Renal cortical epithelial cell (primary cell): ENCODE measurements at regions not wholly inside any gene's neighbourhood (a gene's known extent, or its start where the extent isn't known, plus 50 kb on each side); places are given as distances from the start of the nearest gene placed in this dataset.

Source experiments
- DNase-seq: peaks from one replicate; pipeline ENCODE4 v3.0.0-alpha.2; 2011; ENCODE audit warnings: low read depth

DNA sequence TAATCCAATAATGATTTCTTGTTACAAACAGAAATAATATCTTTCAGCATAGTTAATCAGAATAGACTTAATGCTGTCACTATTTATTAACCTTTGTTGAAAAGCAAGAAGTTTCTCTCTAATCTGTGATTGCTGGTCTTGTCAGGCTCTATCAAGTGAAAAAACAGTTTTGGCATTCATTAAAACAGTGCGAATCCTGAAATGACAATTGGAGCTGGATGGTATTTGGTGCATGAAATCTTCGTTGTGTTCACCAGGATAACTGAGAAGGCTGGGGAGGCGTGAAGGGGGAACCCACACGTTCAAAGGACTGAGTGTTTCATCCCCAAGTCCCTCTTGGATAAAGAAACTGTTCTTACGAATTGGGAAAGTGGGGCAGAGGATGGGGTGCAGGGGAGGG, 190.2 kb upstream of the MYL2 start:
- no peak for DNase-seq

DNA sequence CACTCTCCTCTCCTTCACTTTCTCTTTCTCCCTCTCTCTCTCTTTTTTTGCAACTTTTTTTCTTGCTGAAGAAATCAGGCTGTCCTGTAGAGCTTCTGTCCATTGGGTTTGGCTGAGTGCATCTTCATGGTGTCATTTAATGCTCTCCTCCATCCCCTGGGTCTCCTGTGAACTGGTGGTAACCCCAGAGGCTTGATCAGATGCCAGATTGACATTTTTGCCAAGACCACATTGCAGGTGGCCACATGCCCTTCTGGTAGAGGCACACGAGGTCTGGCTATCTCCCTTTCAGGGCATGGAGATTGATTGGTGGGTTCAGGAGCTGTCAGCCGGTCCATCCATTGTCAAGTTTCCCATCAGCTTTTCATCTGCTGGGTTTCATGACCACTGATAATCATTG, 188.3 kb upstream of the MYL2 start:
- no peak for DNase-seq

DNA sequence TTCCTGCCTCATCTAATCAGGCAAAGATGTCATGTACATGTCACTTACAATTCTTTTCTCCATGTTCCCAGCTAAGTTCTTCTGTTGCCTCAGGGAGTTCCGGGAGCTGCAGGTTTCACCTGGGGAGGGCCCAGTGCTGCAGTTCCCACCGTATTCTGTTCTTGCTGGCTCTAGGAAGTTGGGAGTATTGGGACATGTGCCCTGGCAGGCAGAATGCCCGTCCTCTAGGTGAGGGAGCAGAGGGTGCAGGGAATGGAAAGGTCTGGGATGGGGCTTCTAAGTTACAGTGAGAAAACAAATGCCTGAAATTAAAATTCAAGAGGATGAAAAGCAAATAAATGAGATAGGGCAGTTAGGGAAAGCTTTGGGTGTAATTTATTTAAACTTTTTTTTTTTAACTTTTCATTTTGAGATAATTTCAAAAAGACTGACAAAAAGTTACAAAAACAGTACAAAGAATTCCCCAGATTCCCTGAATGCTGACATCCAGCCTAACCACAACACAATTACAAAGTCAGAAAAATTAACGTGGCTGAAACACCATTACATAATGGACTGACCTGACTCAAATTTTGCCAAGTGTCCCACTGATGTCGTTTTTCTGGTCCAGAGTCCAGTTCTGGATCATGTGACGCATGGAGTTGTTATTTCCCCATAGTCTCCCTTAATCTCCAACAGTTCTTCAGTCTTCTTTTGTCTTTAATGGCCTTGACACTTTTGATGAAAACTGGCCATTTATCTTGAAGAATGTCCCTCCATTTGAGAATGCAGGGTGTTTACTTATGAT, 187.2 kb upstream of the MYL2 start:
- DNase-seq: no peak

DNA sequence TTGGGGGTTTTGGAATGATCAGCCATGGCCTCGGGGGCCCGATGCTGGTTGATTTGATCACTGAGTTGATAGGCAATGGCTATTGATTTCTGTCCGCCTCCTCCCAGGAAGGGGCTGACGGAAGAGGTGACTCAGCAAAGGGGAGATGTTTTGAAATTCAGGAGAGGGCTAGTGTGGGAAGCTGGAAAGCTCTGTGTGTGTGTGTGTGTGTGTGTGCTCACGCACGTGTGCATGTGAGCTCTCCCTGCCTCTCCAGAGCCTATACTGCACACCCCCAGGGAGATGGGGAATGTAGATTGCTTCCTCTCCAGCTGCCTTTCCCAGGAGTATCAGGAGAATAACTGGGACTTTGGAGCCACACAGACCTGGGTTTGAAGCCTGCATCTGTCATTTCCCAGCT, 184.9 kb upstream of the MYL2 start:
- no peak for DNase-seq

DNA sequence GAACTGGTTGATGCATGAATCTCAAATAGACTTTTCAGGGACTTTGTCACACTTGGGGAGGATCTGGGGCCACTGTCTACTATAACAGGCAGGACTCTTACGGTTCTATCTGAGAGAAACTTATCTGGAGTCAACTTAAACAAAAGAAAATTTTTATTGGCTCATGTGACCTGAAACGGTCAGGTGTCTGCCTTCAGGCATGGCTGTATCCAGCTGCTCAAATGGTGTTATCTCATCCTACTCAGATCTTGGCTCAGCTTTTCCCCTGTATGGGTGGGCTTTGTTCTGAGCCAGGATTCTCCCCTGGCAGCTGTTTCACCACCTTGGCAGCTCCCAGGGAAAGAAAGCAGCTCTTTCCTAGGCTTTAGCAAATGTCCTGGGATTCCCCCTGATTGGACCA, 183.2 kb upstream of the MYL2 start:
- no peak for DNase-seq

DNA sequence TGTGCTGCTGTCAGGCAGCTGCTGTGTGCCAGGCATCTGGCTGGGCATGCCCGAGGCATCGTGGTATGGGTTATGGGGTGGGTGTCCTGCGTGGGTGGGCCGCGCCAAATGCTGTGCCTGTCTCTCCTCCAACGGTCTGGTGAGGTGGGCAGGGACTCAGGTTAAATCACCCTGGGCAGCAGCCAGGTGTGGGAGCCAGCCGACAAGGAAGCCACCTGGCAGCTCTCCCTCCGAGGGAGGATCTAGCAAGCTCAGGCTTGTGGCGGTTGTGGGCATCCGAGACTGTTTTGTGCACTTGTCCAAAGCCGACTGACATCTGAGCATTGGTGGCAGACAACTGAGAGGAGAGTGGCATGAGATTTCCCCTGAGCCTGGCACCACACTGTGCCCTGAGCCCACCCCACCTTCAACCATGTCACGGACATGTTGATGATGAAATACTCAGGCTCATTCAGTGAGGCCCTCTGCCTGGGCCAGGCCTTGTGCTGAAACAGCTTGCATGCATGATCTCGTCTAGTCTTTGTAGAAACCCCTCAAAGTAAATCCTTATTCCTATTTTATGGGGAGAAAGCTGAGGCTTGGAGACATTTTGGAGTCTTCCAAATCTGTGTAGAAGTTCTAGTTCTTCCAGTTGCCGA, 181.8 kb upstream of the MYL2 start:
- no peak for DNase-seq

DNA sequence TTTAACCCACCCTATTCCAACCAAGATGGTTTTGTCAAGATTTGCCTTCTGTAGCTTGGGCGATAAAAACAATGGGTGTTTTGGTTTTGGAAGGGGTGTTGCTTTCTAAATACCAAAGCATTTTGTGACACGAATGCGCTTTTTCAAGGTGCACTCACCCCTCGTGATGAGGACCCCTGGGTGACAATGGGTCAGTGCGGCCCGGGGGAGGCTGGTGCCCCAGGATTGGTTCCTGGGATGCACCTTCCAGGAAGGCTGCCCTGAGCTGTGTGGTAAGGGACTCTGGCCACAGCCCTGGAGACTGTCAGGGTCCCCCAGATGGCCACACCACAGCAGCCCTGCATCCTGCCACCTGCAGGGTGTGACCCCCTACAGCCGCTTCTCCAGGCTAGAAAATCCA, 180.6 kb upstream of the MYL2 start:
- DNase-seq: no peak

DNA sequence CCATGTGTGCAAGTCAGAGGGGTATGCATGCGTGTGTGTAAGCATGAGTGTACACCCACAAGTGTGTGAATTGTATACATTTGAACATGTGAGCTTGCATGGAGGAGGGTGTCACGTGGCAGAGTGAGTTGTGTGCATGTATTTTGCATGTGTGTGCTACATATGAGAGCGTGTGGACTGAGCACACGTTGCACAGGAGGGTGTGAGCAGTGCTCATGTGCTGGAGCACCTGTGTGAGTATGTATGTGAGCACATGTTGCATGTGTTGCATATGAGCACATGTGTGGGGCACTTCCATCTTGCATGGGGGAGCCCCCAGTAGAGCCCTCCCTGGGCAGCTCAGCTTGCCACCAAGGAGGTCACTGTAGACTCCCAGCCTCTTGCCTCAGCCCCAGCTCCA, 180.2 kb upstream of the MYL2 start:
- DNase-seq: no peak

DNA sequence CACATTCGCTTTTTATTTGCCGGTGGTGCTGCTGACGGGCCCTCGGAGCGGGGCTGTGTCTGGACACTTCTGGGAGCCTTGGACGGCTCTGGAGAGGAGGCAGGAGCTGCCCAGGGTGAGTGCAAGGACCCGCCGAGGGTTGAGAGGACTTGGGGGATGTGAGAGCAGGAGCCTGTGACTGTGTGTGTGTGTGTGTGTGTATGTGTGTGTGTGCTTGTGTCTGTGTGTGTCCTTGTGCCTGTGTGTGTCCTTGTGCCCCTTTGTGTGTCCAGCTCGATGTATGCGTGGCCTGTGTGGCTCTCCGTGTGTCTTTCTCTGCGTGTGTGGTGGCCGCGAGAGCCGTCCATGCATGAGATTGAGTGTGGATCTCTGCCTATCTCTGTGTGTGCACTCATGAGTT, 179.6 kb upstream of the MYL2 start:
- DNase-seq: no peak

DNA sequence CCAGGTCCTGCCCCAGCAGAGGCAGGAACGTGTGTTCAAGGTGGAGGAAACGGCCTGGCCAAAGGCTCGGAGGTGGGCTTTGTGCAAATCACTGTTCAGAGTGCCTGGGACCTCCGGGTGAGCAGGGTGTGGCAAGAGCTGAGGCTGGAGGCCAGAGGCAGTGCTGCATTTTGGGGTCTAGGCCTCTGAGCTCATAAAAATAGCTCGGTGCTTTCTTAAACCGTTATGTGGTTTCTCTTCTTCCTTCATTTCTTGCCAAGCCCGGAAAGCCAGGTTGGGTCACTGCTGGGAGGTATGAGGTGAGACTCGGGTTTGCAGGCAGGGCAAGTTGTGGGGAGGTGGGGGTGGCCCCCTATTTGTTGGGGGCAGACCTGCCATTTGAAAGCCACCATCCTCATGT, 178.8 kb upstream of the MYL2 start:
- no peak for DNase-seq

DNA sequence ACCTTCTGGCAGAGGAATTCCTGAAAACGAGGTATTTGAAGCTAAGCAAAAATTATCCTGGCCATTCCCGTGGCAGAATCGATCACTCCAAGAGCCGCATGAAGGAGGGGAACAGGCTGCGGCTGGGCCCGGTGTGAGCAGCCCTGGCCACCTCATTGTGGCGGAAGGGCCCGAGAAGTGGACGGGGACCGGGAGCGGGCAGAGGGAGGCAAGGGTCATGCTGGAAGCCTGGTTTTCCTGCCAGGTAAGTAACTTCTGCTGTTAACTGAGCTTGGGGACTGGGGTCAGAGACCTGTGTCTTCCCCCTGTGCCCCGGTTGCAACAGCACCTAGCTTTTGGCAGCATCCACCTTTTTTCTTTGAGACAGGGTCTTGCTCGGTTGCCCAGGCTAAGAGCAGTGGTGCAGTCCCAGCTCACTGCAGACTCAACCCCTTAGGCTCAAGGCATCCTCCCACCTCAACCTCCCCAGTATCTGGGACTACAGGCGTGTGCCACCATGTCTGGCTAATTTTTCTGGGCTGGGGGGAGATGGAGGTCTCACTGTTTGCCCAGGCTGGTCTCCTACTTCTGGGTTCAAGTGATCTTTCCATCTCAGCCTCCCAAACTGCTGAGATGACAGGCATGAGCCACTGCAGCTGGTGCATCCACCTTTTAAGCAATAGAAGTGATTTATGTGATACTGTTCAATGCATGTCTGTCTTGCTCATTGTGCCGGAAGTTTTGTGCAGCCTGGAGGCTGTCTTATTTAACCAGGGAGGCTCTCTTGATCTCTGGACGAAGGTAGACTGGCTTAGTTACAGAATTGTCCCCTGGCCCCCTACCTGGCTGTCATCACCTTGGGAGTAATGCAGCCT, 174.0 kb upstream of the MYL2 start:
- DNase-seq: no peak

DNA sequence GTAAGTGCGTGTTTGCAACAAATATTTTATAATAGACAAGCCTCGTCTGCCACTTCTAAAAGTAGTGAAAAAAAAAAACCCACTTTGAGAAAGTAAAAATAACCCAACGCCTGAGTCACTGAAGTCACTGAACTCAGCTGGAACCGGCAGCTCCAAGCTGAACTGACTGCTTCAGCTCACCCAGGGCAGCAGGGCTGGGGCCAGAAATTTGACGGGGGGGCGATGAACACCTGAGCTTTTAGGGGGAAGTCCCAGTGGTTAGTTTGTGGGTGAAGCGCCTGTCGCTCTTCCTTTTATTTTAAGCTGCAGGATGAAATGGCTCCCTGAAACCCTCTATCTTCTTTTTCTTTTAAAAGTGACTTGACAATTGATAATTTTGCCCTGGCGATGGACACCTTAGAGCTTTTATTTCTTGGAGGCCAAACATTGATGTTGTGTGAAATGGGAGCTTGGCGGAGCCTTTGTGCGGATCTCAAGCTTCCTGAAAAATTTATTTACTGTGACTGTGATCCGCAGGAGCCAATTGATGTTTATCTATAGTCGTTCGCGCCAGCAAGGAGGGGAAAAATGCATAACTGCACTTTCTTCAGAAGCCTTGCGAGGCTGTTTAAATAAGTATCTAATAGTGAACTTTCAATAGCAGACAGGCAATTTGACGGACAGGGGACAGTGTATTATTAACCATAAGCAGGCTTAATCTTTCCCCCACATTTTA, 173.2 kb upstream of the MYL2 start:
- DNase-seq: no peak

DNA sequence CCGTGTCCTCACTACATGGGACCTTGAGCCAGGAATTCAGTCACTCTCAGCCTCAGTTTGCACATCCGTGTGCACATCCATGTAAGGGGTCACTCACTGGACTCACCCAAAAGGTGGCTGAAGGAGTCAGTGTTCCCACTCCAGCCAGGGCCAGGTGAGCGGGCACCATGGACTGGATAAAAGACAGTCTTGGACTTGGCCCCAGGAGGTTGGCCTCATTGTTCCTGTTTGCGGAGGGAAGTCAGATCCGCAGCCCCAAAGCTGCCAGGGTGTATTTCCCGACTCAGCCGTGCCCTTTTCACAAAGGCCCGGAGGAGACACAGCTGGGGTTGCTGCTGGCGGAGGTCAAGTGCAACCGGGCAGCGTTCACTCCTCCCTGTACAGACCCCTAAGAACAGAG, 170.7 kb upstream of the MYL2 start:
- DNase-seq: no peak

DNA sequence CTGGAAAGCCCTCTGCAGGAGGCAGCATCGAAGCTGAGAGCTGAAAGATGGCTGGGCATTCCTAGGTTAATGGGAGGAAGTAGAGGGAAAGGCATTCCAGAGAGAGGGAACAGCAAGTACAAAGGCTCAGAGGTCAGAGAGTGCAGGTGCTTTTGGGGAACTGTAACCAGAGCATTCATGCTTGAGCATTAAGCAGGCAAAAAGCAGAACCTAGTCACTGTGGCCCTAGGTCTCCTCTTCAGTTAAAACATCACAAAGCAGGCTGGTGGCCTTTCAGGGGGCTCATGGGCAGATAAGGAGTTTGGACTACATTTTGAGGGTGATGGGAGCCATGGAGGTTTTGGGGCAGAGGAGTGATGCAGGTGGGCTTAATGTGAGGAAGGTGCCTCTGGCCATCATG, 169.2 kb upstream of the MYL2 start:
- DNase-seq: no peak

DNA sequence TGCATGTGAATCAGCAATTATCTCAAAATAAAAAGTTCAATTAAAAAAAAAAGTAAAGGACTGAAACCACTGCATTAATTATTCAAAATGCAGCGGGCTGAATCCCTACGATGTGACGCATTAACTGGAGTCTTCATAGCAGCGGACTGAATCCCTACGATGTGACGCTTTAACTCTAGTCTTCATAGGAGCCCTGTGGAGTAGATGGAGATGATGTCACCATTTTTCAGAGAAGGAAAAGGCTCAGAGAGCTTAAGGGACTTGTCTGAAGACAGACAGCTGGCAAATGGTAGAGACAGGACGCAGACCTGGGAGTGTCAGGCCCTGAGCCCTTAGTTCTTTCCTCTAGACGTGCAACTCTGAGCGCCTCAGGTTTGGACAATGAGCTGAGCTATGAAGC, 168.0 kb upstream of the MYL2 start:
- DNase-seq: no peak

DNA sequence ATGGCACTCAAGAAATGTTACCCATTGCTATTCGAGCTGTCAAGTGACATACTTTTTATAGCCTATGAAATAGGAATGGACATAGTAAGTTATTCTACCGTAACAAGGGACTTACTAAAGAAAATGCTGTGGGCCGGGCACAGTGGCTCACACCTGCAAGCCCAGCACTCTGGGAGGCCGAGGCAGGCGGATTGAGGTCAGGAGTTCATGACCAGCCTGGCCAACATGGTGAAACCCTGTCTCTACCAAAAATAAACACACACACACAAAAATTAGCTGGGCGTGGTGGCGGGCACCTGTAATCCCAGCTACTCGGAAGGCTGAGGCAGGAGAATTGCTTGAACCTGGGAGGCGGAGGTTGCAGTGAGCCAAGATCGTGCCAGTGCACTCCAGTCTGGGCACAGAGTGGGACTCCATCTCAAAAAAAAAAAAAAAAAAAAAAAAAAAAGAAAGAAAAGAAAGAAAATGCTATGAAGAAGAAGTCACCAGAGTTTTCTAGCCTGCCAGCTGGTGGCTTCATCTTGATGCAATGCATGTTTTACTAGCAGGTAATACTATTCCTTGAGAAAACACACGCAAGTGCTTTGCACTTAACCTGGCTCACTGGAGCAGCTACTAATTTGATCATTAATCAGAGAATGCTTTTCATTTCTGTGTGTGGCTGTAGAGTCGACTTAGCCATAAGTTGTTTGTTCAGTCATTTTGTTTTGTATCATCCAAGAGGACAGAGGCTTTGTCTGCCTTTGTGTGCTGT, 166.7 kb upstream of the MYL2 start:
- no peak for DNase-seq

DNA sequence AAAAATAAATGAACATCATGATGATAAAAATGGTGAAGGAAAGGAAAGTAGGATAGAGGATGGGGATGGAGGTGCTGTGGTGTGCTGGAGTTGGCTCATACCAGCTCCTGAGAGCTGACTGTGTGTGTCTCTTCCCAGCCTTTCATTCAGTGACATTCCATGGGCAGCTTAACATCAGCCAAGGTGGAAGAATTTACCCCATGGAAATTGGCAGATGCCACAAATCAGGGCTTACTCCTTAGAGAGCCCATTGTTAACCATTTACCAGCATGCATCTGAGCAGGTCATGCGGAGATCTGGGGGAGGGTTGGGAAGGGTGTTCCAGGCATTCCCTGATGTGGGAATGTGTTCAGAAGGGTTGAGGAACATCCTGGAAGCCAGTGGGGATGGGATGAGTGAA, 164.7 kb upstream of the MYL2 start:
- peak; percentile 7 for DNase-seq

DNA sequence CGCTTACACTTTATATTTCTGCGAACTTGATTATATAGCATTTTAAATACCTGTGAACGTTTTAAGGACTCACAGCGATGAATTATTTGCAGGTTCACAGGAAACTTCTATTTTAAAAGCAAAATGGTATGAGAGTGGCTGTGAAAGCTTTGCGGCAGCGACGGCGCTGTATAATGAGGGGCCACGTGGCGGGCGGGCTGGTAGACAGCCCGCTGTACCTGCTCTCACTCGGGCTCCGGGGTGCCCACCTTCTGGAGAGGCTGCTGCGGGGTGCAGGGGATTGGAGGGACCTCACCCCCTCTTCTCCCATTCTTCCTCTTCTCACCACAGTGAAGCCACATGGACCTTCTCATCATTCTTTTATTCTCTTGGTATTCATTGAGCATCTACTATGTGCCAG, 164.2 kb upstream of the MYL2 start:
- no peak for DNase-seq

DNA sequence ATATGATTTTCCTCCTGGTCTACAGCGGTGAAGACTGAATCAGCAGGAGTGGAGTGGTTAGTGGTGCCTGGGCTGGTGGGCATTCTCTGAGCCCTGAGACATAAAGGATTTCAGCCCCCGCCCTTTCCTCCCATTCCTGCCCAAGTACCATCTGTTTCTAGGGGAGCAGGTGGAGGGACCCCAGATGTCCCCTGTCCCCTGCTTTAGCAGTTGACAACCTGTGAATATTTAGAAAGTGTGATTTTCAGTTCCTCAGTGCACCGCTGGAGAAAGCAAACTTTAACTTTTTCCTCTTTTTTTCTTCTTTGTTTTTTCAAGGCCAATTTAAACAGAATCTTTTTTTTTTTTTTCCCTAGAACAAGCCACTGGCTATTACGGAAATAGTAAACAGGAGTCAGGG, 163.8 kb upstream of the MYL2 start:
- DNase-seq: no peak

DNA sequence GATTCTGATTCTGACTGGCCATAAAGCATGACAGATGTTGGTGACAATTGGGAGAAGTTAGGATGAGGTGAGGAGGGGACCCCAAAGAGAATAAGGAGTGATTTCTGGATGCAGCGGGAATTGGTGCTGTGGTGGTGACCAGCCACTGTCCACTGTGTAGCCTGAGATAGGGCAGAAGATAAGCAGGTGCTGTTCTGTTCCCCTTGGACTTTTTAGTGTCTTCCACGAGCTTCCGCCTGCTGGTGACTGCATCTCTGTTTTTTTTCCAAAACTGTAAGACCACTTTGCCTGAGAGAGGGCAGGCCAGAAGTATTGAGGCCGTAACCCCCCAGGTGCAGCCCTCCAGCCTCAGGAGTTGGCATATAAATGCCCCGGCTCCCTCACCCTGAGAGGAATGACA, 161.2 kb upstream of the MYL2 start:
- DNase-seq: no peak

DNA sequence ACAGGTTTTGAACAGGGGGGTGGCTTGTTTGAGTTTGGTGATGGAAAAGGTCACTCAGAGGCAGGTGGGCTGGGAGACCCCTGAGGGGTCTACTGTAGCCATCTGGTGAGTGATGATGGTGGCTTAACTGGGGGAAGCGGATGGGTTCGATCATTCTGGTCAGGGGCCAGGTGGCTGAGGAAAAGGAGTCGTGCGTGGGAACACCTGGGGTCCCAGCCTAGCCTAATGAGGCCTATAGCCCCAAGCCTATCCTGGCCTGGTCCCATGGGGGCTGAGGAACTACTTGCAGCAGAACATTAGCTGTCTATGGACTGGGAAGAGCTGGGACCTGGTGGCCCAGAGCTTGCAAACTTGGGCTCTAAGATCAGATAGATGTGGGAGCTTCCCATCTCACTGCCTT, 158.4 kb upstream of the MYL2 start:
- DNase-seq: no peak
